MM.1S (cell line): ENCODE measurements at regions not wholly inside any gene's neighbourhood (a gene's known extent, or its start where the extent isn't known, plus 50 kb on each side); places are given as distances from the start of the nearest gene placed in this dataset.

ENCODE experiments used
- DNase-seq: peaks from one replicate; pipeline ENCODE4 v3.0.0-alpha.2; 2015
- H2AFZ ChIP-seq: fragments of 300-600 bp; sonication (generic); 2 replicates; pipeline ENCODE4 v1.6.0; 2016; ENCODE audit warnings: antibody characterized with exemption, low read length
- H3F3A ChIP-seq: fragments of 300-600 bp; sonication (generic); 2 replicates; pipeline ENCODE4 v1.6.1; 2016; ENCODE audit warnings: mild to moderate bottlenecking, antibody characterized with exemption, low read length, moderate library complexity, mixed read lengths; ENCODE audit not compliant: insufficient read depth
- H3K27ac ChIP-seq: fragments of 300-600 bp; sonication (generic); 2 replicates; pipeline ENCODE4 v1.5.1; 2016; ENCODE audit warnings: mild to moderate bottlenecking, low read length
- H3K27me3 ChIP-seq: fragments of 300-600 bp; sonication (generic); replicated peaks from 2 replicates; pipeline ENCODE4 v1.6.0; 2016; ENCODE audit warnings: low read length; ENCODE audit not compliant: insufficient read depth
- H3K36me3 ChIP-seq: fragments of 300-600 bp; sonication (generic); replicated peaks from 2 replicates; pipeline ENCODE4 v1.6.1; 2016; ENCODE audit warnings: mild to moderate bottlenecking, low read length, mixed read lengths; ENCODE audit not compliant: insufficient read depth
- H3K4me1 ChIP-seq: fragments of 300-600 bp; sonication (generic); 2 replicates; pipeline ENCODE4 v1.6.1; 2016; ENCODE audit warnings: low read length, mixed read lengths
- H3K4me2 ChIP-seq: fragments of 300-600 bp; sonication (generic); 2 replicates; pipeline ENCODE4 v1.6.0; 2016; ENCODE audit warnings: low read depth, low read length
- H3K4me3 ChIP-seq: fragments of 300-600 bp; sonication (generic); 2 replicates; pipeline ENCODE4 v1.5.1; 2016; ENCODE audit warnings: low read length, mixed read lengths
- H3K79me2 ChIP-seq: fragments of 300-600 bp; sonication (generic); 2 replicates; pipeline ENCODE4 v1.6.1; 2016; ENCODE audit warnings: mixed run types, low read length, mixed read lengths
- H3K9ac ChIP-seq: fragments of 300-600 bp; sonication (generic); 2 replicates; pipeline ENCODE4 v1.6.1; 2016; ENCODE audit warnings: low read length, mixed read lengths
- H3K9me2 ChIP-seq: fragments of 300-600 bp; sonication (generic); replicated peaks from 2 replicates; pipeline ENCODE4 v1.6.1; 2016; ENCODE audit warnings: mild to moderate bottlenecking, low read length, mixed read lengths; ENCODE audit not compliant: insufficient read depth
- H3K9me3 ChIP-seq: fragments of 300-600 bp; sonication (generic); replicated peaks from 2 replicates; pipeline ENCODE4 v1.6.1; 2016; ENCODE audit warnings: mild to moderate bottlenecking, low read length, mixed read lengths; ENCODE audit not compliant: insufficient read depth
- H4K20me1 ChIP-seq: fragments of 300-600 bp; sonication (generic); 2 replicates; pipeline ENCODE4 v1.6.1; 2016; ENCODE audit warnings: mild to moderate bottlenecking, low read length, moderate library complexity, mixed read lengths; ENCODE audit not compliant: insufficient read depth
- EZH2 ChIP-seq: fragments of 300-600 bp; sonication (generic); optimal IDR thresholded peaks from 2 replicates; pipeline ENCODE3; 2017; ENCODE audit warnings: low read depth, mild to moderate bottlenecking, antibody characterized with exemption, low read length, mixed read lengths
- EZH2phosphoT487 ChIP-seq: fragments of 300-600 bp; sonication (generic); IDR thresholded peaks from 2 replicates; pipeline ENCODE4 v1.6.1; 2018; ENCODE audit warnings: antibody characterized with exemption, low read length
- TF ChIP-seq, protein P1 (sequence below): fragments of 300-600 bp; sonication (generic); IDR thresholded peaks from 2 replicates; pipeline ENCODE4 v1.5.1; 2016; ENCODE audit warnings: antibody characterized with exemption, low read length, mixed read lengths

DNA sequence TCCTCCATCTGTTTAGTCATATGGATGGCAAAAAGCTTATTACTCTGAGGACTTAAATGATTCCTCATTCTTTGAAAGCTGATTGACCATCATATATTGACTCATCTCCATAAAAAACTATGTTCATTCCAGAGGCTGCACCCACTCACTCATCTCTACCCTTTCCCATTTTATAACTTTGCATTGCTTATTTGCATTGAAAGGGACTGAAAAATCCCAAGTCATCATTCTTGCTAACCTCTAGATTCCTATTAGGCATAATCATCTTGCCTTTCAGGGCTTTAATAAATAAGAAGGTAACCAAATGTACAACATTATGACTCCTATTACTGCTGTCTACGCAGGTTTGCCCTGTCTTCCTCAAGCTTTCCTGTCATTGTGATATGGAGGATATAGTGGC, 1180.3 kb upstream of the B3GALT2 start:
- H3K4me2 ChIP-seq = no peak overlapping the region
- H3K9me2 ChIP-seq = no peaks in the 10 kb centered on the region
- TF ChIP-seq EZH2 (no peak), EZH2phosphoT487 (no peak)
- TF ChIP-seq, protein P1, sequence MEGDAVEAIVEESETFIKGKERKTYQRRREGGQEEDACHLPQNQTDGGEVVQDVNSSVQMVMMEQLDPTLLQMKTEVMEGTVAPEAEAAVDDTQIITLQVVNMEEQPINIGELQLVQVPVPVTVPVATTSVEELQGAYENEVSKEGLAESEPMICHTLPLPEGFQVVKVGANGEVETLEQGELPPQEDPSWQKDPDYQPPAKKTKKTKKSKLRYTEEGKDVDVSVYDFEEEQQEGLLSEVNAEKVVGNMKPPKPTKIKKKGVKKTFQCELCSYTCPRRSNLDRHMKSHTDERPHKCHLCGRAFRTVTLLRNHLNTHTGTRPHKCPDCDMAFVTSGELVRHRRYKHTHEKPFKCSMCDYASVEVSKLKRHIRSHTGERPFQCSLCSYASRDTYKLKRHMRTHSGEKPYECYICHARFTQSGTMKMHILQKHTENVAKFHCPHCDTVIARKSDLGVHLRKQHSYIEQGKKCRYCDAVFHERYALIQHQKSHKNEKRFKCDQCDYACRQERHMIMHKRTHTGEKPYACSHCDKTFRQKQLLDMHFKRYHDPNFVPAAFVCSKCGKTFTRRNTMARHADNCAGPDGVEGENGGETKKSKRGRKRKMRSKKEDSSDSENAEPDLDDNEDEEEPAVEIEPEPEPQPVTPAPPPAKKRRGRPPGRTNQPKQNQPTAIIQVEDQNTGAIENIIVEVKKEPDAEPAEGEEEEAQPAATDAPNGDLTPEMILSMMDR = no peak

DNA sequence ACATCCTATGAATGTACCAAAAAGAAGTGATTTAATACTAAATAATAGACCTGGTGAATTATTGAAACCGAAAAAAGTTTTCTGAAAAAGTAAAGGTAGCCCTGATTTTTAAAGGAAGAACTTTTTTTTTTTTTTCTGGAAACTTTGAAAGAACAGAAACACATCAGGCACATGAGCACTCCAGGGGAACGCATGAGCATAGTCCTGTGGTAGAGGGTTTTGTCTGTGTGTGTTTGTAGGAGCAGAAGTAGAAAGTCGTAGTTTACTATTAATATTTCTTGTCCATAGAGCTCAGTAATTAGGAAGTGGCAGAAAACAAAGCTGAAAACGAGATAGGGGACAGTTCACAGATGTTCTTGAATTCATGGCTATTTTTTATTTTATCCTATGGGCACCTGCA, 1175.9 kb upstream of the B3GALT2 start:
- Histone ChIP-seq H3K27me3 (no peaks in the 10 kb centered on the region), H3K9ac (no peak overlapping the region), H3F3A (no peaks in the 10 kb centered on the region), H3K9me2 (no peaks in the 10 kb centered on the region), H3K9me3 (no peaks in the 10 kb centered on the region), H3K4me3 (no peak overlapping the region), H3K4me2 (no peak overlapping the region), H2AFZ (no peak overlapping the region), H3K27ac (no peak overlapping the region), H3K36me3 (no peaks in the 10 kb centered on the region), H3K79me2 (no peaks in the 10 kb centered on the region), H4K20me1 (no peaks in the 10 kb centered on the region), H3K4me1 (no peaks in the 10 kb centered on the region)
- no peak for DNase-seq
- TF ChIP-seq EZH2 (no peak), EZH2phosphoT487 (no peak)
- TF ChIP-seq, protein P1 = no peak

More for the DNA sequence above, 1180.3 kb upstream of the B3GALT2 start:
- Histone ChIP-seq H4K20me1 (no peaks in the 10 kb centered on the region), H3K9ac (no peak overlapping the region), H3F3A (no peaks in the 10 kb centered on the region), H2AFZ (no peak overlapping the region), H3K36me3 (no peaks in the 10 kb centered on the region), H3K4me3 (no peak overlapping the region), H3K4me1 (no peaks in the 10 kb centered on the region), H3K27ac (no peak overlapping the region), H3K9me3 (no peaks in the 10 kb centered on the region), H3K79me2 (no peaks in the 10 kb centered on the region), H3K27me3 (no peaks in the 10 kb centered on the region)
- DNase-seq = no peak

DNA sequence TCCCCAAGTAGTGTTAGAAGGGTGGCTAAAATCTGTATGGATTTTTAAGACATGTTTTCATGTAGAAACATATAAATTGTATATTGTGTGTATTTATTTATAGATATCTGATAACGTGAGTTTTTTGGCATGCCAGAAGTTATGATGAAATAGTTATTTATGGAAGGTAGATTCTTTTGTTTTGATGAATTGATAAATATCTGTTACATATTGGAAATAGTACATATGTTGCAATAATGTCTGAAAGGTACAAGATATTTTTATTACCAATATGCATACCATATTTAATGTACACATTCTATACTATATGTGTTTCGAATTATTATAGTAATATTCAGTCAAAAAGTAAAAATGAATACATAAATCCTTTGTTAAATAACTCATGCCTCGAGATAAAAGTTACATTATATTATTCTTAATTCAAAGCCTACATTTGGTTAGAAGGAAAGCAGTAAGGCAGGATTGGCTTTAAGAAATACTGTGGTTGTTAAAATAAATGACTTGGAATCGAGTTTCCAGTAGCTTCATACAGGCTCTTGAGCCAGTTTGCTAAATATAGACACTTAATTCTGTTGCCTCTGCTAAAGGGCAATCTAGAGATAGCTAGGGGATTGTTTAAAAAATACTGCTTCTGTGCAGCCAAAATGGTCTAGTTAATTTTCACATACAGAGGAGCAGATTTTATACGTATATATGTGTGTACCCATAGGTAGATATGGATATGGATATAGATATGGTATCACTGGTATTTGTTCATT, 1175.1 kb upstream of the B3GALT2 start:
- no peak for TF ChIP-seq EZH2phosphoT487
- TF ChIP-seq EZH2 = no peak
- TF ChIP-seq, protein P1 = no peak
- no peaks in the 10 kb centered on the region for H3K9me3 ChIP-seq

More for the DNA sequence above, 1175.1 kb upstream of the B3GALT2 start:
- Histone ChIP-seq H2AFZ (no peak overlapping the region), H3K79me2 (no peaks in the 10 kb centered on the region), H3K4me1 (no peaks in the 10 kb centered on the region), H4K20me1 (no peaks in the 10 kb centered on the region), H3K9ac (no peak overlapping the region), H3K4me2 (no peak overlapping the region), H3K4me3 (no peak overlapping the region), H3K27ac (no peak overlapping the region), H3K27me3 (no peaks in the 10 kb centered on the region), H3K9me2 (no peaks in the 10 kb centered on the region), H3K36me3 (no peaks in the 10 kb centered on the region), H3F3A (no peaks in the 10 kb centered on the region)
- DNase-seq = no peak
